ENCODE measurements at regions not wholly inside any gene's neighbourhood (a gene's known extent, or its start where the extent isn't known, plus 50 kb on each side); places are given as distances from the start of the nearest gene placed in this dataset.

DNA sequence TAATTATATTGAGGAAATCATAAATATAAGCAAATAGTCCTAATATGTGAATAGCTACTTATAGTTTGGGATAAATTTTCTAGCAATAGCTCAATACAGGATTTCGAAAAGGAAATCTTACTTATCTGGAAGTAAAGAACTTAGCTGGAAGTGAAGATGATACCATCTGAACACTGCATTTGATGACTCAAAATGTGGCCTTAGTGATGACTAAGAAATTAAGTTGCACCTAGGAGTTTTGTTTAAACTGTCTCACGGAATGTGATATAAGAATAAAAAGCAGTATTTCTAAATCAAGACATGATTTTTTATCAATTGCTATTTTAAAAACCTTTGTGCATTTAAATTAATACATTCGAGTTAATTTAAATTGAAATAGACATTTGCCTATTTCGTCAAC, 91.2 kb downstream of the EOMES start:
- TF ChIP-seq, protein P1, sequence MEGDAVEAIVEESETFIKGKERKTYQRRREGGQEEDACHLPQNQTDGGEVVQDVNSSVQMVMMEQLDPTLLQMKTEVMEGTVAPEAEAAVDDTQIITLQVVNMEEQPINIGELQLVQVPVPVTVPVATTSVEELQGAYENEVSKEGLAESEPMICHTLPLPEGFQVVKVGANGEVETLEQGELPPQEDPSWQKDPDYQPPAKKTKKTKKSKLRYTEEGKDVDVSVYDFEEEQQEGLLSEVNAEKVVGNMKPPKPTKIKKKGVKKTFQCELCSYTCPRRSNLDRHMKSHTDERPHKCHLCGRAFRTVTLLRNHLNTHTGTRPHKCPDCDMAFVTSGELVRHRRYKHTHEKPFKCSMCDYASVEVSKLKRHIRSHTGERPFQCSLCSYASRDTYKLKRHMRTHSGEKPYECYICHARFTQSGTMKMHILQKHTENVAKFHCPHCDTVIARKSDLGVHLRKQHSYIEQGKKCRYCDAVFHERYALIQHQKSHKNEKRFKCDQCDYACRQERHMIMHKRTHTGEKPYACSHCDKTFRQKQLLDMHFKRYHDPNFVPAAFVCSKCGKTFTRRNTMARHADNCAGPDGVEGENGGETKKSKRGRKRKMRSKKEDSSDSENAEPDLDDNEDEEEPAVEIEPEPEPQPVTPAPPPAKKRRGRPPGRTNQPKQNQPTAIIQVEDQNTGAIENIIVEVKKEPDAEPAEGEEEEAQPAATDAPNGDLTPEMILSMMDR (CRISPR knock-in tag; IDR thresholded peaks at IDR 0.05): no peak
- TF ChIP-seq, protein P2, sequence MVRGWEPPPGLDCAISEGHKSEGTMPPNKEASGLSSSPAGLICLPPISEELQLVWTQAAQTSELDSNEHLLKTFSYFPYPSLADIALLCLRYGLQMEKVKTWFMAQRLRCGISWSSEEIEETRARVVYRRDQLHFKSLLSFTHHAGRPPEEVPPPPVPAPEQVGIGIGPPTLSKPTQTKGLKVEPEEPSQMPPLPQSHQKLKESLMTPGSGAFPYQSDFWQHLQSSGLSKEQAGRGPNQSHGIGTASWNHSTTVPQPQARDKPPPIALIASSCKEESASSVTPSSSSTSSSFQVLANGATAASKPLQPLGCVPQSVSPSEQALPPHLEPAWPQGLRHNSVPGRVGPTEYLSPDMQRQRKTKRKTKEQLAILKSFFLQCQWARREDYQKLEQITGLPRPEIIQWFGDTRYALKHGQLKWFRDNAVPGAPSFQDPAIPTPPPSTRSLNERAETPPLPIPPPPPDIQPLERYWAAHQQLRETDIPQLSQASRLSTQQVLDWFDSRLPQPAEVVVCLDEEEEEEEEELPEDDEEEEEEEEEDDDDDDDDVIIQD (CRISPR knock-in tag; IDR thresholded peaks at IDR 0.05; ENCODE audit: low read depth): no peak
- TF ChIP-seq SIN3B (IDR thresholded peaks at IDR 0.05; ENCODE audit: low read length): no peak
- TF ChIP-seq, protein P3, sequence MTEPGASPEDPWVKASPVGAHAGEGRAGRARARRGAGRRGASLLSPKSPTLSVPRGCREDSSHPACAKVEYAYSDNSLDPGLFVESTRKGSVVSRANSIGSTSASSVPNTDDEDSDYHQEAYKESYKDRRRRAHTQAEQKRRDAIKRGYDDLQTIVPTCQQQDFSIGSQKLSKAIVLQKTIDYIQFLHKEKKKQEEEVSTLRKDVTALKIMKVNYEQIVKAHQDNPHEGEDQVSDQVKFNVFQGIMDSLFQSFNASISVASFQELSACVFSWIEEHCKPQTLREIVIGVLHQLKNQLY (CRISPR knock-in tag; IDR thresholded peaks at IDR 0.05): no peak
- TF ChIP-seq ZNF354B (CRISPR knock-in tag; IDR thresholded peaks at IDR 0.05): no peak
- TF ChIP-seq, protein P4, sequence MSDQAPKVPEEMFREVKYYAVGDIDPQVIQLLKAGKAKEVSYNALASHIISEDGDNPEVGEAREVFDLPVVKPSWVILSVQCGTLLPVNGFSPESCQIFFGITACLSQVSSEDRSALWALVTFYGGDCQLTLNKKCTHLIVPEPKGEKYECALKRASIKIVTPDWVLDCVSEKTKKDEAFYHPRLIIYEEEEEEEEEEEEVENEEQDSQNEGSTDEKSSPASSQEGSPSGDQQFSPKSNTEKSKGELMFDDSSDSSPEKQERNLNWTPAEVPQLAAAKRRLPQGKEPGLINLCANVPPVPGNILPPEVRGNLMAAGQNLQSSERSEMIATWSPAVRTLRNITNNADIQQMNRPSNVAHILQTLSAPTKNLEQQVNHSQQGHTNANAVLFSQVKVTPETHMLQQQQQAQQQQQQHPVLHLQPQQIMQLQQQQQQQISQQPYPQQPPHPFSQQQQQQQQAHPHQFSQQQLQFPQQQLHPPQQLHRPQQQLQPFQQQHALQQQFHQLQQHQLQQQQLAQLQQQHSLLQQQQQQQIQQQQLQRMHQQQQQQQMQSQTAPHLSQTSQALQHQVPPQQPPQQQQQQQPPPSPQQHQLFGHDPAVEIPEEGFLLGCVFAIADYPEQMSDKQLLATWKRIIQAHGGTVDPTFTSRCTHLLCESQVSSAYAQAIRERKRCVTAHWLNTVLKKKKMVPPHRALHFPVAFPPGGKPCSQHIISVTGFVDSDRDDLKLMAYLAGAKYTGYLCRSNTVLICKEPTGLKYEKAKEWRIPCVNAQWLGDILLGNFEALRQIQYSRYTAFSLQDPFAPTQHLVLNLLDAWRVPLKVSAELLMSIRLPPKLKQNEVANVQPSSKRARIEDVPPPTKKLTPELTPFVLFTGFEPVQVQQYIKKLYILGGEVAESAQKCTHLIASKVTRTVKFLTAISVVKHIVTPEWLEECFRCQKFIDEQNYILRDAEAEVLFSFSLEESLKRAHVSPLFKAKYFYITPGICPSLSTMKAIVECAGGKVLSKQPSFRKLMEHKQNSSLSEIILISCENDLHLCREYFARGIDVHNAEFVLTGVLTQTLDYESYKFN (CRISPR knock-in tag; conservative IDR thresholded peaks at IDR 0.05): no peak
- TF ChIP-seq SUZ12 (IDR thresholded peaks at IDR 0.05; ENCODE audit: low read depth, low read length): no peak
- TF ChIP-seq, protein P5, sequence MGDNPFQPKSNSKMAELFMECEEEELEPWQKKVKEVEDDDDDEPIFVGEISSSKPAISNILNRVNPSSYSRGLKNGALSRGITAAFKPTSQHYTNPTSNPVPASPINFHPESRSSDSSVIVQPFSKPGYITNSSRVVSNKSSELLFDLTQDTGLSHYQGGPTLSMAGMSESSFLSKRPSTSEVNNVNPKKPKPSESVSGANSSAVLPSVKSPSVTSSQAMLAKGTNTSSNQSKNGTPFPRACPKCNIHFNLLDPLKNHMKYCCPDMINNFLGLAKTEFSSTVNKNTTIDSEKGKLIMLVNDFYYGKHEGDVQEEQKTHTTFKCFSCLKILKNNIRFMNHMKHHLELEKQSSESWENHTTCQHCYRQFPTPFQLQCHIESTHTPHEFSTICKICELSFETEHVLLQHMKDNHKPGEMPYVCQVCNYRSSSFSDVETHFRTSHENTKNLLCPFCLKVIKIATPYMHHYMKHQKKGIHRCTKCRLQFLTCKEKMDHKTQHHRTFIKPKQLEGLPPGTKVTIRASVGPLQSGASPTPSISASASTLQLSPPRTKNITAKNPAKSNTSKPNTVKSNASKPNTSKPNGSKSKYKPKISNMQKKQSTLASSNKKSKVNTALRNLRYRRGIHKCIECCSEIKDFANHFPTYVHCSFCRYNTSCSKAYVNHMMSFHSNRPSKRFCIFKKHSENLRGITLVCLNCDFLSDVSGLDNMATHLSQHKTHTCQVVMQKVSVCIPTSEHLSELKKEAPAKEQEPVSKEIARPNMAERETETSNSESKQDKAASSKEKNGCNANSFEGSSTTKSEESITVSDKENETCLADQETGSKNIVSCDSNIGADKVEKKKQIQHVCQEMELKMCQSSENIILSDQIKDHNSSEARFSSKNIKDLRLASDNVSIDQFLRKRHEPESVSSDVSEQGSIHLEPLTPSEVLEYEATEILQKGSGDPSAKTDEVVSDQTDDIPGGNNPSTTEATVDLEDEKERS (CRISPR knock-in tag; IDR thresholded peaks at IDR 0.05): no peak
- TF ChIP-seq CBFB (CRISPR knock-in tag; IDR thresholded peaks at IDR 0.05): no peak
- TF ChIP-seq YY1 (IDR thresholded peaks at IDR 0.05; ENCODE audit: insufficient read depth, insufficient replicate concordance, low read depth, low read length): no peak
- no peak for TF ChIP-seq U2AF1 (optimal IDR thresholded peaks at IDR 0.05; ENCODE audit: low read depth, low read length)
